OCI-LY3 (cell line): ENCODE measurements at regions not wholly inside any gene's neighbourhood (a gene's known extent, or its start where the extent isn't known, plus 50 kb on each side); places are given as distances from the start of the nearest gene placed in this dataset.
"Not testable (repeated sequence)": the region's sequence is repeated elsewhere in the genome, so short reads cannot be mapped to it uniquely, and the experiment has no call there.

ENCODE experiments used
- H2AFZ ChIP-seq: fragments of 200-600, 300-600 bp; shearing (Covaris generic); 2 replicates; pipeline ENCODE4 v1.6.0; 2014; ENCODE audit warnings: antibody characterized with exemption, low read depth, low read length
- H3K27ac ChIP-seq: fragments of 200-600, 300-600 bp; sonication (generic); 2 replicates; pipeline ENCODE4 v1.5.1; 2014; ENCODE audit warnings: mild to moderate bottlenecking, low read length, moderate library complexity, mixed read lengths
- H3K27me3 ChIP-seq: fragments of 200-600, 300-600 bp; sonication (generic); 2 replicates; pipeline ENCODE4 v1.6.1; 2014; ENCODE audit warnings: low read depth, low read length, mixed read lengths
- H3K36me3 ChIP-seq: fragments of 200-600, 300-600 bp; sonication (generic); replicated peaks from 2 replicates; pipeline ENCODE3; 2014; ENCODE audit warnings: low read depth, low read length, mixed read lengths
- H3K4me1 ChIP-seq: fragments of 300-600, 200-600 bp; sonication (generic); 2 replicates; pipeline ENCODE4 v1.6.1; 2014; ENCODE audit warnings: low read length, mixed read lengths
- H3K4me2 ChIP-seq: fragments of 200-600, 300-600 bp; sonication (generic); 2 replicates; pipeline ENCODE4 v1.6.1; 2014; ENCODE audit warnings: low read length, mixed read lengths
- H3K4me3 ChIP-seq: fragments of 300-600, 200-600 bp; sonication (generic); 2 replicates; pipeline ENCODE4 v1.5.1; 2014; ENCODE audit warnings: antibody characterized with exemption, mild to moderate bottlenecking, low read length, moderate library complexity
- H3K79me2 ChIP-seq: fragments of 300-600, 200-600 bp; shearing (Covaris generic); 2 replicates; pipeline ENCODE4 v1.6.1; 2014; ENCODE audit warnings: mild to moderate bottlenecking, low read length, mixed read lengths
- H3K9ac ChIP-seq: fragments of 300-600, 200-600 bp; shearing (Covaris generic); 2 replicates; pipeline ENCODE4 v1.6.0; 2014; ENCODE audit warnings: mild to moderate bottlenecking, low read length, moderate library complexity
- H3K9me3 ChIP-seq: fragments of 200-600, 300-600 bp; shearing (Covaris generic); 2 replicates; pipeline ENCODE4 v1.6.1; 2014; ENCODE audit warnings: low read length, mixed read lengths; ENCODE audit not compliant: insufficient read depth
- H4K20me1 ChIP-seq: fragments of 200-600, 300-600 bp; sonication (generic); 2 replicates; pipeline ENCODE4 v1.6.1; 2016; ENCODE audit warnings: low read length, mixed read lengths; ENCODE audit not compliant: insufficient read depth
- EZH2phosphoT487 ChIP-seq: fragments of 200-600 bp; shearing (Covaris generic); IDR thresholded peaks from 2 replicates; pipeline ENCODE4 v1.6.1; 2018; ENCODE audit warnings: antibody characterized with exemption, mixed run types, low read depth
- TF ChIP-seq, protein P1 (sequence below): fragments of 200-600, 300-600 bp; sonication (generic); IDR thresholded peaks from 2 replicates; pipeline ENCODE4 v1.5.1; 2014; ENCODE audit warnings: antibody characterized with exemption, low read length, low read depth

DNA sequence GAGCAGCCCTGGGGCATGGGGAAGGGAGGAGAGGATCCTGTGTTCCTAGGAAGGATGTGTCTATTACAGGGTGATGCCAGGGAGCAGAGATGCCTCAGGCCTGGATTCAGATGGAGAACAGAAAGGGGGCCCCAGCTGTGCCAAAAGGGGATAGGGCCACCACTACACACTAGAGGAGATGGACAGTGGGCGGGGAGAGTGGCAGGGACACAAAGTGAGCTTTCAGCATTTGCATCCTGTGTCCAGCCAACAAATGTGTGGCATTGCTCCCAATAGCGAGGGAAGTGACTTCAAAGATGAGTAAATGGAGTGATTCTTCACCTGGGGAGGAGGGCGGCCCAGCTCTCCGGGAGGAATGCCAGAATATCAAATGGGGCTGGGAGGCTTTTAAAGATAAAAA is 64.9 kb upstream of the WAPL start:
- TF ChIP-seq EZH2phosphoT487, result no peak
- TF ChIP-seq, protein P1, sequence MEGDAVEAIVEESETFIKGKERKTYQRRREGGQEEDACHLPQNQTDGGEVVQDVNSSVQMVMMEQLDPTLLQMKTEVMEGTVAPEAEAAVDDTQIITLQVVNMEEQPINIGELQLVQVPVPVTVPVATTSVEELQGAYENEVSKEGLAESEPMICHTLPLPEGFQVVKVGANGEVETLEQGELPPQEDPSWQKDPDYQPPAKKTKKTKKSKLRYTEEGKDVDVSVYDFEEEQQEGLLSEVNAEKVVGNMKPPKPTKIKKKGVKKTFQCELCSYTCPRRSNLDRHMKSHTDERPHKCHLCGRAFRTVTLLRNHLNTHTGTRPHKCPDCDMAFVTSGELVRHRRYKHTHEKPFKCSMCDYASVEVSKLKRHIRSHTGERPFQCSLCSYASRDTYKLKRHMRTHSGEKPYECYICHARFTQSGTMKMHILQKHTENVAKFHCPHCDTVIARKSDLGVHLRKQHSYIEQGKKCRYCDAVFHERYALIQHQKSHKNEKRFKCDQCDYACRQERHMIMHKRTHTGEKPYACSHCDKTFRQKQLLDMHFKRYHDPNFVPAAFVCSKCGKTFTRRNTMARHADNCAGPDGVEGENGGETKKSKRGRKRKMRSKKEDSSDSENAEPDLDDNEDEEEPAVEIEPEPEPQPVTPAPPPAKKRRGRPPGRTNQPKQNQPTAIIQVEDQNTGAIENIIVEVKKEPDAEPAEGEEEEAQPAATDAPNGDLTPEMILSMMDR, result no peak
- H3K79me2 ChIP-seq, result no peaks in the 10 kb centered on the region
- H4K20me1 ChIP-seq, result no peaks in the 10 kb centered on the region
- H3K4me3 ChIP-seq, result no peak overlapping the region
- H3K4me1 ChIP-seq, result no peaks in the 10 kb centered on the region
- H3K9ac ChIP-seq, result no peak overlapping the region
- peaks cover 3% of the 10 kb centered on the region; the same call in 1 of the 2 replicates for H3K27me3 ChIP-seq
- H3K4me2 ChIP-seq, result no peak overlapping the region
- H3K27ac ChIP-seq, result no peak overlapping the region
- H2AFZ ChIP-seq, result no peak overlapping the region
- H3K36me3 ChIP-seq, result no peaks in the 10 kb centered on the region
- H3K9me3 ChIP-seq, result no peaks in the 10 kb centered on the region

- not testable (repeated sequence) for H3K4me2 ChIP-seq, H3K36me3 ChIP-seq, H3K4me1 ChIP-seq, H3K27me3 ChIP-seq, H4K20me1 ChIP-seq, H3K9me3 ChIP-seq, H3K79me2 ChIP-seq, H3K4me3 ChIP-seq, H2AFZ ChIP-seq, H3K27ac ChIP-seq, H3K9ac ChIP-seq
These were observed 65.6 kb upstream of the OPN4 start for GRCh38 chr10:86588781-86589180.

GRCh38 chr10:86591436-86591835 is 62.9 kb upstream of the OPN4 start:
- H3K4me3 ChIP-seq, result no peak overlapping the region
- H4K20me1 ChIP-seq, result no peaks in the 10 kb centered on the region
- H2AFZ ChIP-seq, result no peak overlapping the region
- H3K27ac ChIP-seq, result no peak overlapping the region
- H3K9me3 ChIP-seq, result no peaks in the 10 kb centered on the region
- H3K36me3 ChIP-seq, result no peaks in the 10 kb centered on the region
- TF ChIP-seq, protein P1, result no peak
- no peak for TF ChIP-seq EZH2phosphoT487
- H3K4me1 ChIP-seq, result no peaks in the 10 kb centered on the region
- H3K4me2 ChIP-seq, result no peak overlapping the region
- no peaks in the 10 kb centered on the region for H3K79me2 ChIP-seq
- no peak overlapping the region for H3K9ac ChIP-seq
- H3K27me3 ChIP-seq, result no peaks in the 10 kb centered on the region

GRCh38 chr10:86592413-86592812 is 61.9 kb upstream of the OPN4 start:
- Histone ChIP-seq H3K4me1 (no peaks in the 10 kb centered on the region), H2AFZ (no peak overlapping the region), H3K9ac (no peak overlapping the region), H3K9me3 (no peaks in the 10 kb centered on the region), H3K4me2 (no peak overlapping the region), H3K27ac (no peak overlapping the region), H3K4me3 (no peak overlapping the region), H4K20me1 (no peaks in the 10 kb centered on the region), H3K79me2 (no peaks in the 10 kb centered on the region), H3K27me3 (no peaks in the 10 kb centered on the region), H3K36me3 (no peaks in the 10 kb centered on the region)
- TF ChIP-seq, protein P1, result no peak
- TF ChIP-seq EZH2phosphoT487, result no peak

GRCh38 chr10:86594535-86594934 is 59.8 kb upstream of the OPN4 start:
- Histone ChIP-seq H2AFZ (no peak overlapping the region), H3K36me3 (no peaks in the 10 kb centered on the region), H3K9me3 (no peaks in the 10 kb centered on the region), H3K4me2 (no peak overlapping the region), H3K79me2 (no peaks in the 10 kb centered on the region), H3K4me1 (no peaks in the 10 kb centered on the region), H4K20me1 (no peaks in the 10 kb centered on the region), H3K27me3 (no peaks in the 10 kb centered on the region), H3K9ac (no peak overlapping the region), H3K4me3 (no peak overlapping the region), H3K27ac (no peak overlapping the region)
- no peak for TF ChIP-seq EZH2phosphoT487
- TF ChIP-seq, protein P1, result no peak
